H9 (cell line): ENCODE measurements at regions not wholly inside any gene's neighbourhood (a gene's known extent, or its start where the extent isn't known, plus 50 kb on each side); places are given as distances from the start of the nearest gene placed in this dataset.

Experiments used
- DNase-seq: peaks from one replicate; pipeline ENCODE4 v3.0.0-alpha.2; 2017
- H2AFZ ChIP-seq: one replicate; pipeline ENCODE4 v1.6.1; 2013; ENCODE audit warnings: mild to moderate bottlenecking, low read length, control low read depth, moderate library complexity
- H2AK5ac ChIP-seq: 2 replicates; pipeline ENCODE4 v1.6.1; 2013; ENCODE audit warnings: low read length, control low read depth, mixed read lengths; ENCODE audit not compliant: insufficient read length
- H2BK120ac ChIP-seq: one replicate; pipeline ENCODE4 v1.6.1; 2013; ENCODE audit warnings: low read depth, mild to moderate bottlenecking, low read length, control low read depth, inconsistent platforms; ENCODE audit not compliant: poor library complexity, severe bottlenecking
- H2BK12ac ChIP-seq: 2 replicates; pipeline ENCODE4 v1.6.1; 2013; ENCODE audit warnings: low read length, control low read depth, mixed read lengths, low read depth; ENCODE audit not compliant: insufficient read length
- H2BK15ac ChIP-seq: 2 replicates; pipeline ENCODE4 v1.6.1; 2013; ENCODE audit warnings: low read depth, low read length, control low read depth
- H2BK20ac ChIP-seq: one replicate; pipeline ENCODE4 v1.6.1; 2013; ENCODE audit warnings: low read depth, mild to moderate bottlenecking, low read length, control low read depth, inconsistent platforms; ENCODE audit not compliant: poor library complexity, severe bottlenecking
- H2BK5ac ChIP-seq: 2 replicates; pipeline ENCODE4 v1.6.1; 2013; ENCODE audit warnings: low read length, control low read depth, mixed read lengths; ENCODE audit not compliant: insufficient read length
- H3K14ac ChIP-seq: 2 replicates; pipeline ENCODE4 v1.6.1; 2013; ENCODE audit warnings: low read length, control low read depth; ENCODE audit not compliant: insufficient read depth
- H3K18ac ChIP-seq: 2 replicates; pipeline ENCODE4 v1.6.1; 2013; ENCODE audit warnings: low read depth, mild to moderate bottlenecking, mixed read lengths, low read length, control low read depth; ENCODE audit not compliant: insufficient read length
- H3K23ac ChIP-seq: 2 replicates; pipeline ENCODE4 v1.6.1; 2013; ENCODE audit warnings: low read length, control low read depth, mixed read lengths, low read depth; ENCODE audit not compliant: insufficient read length
- H3K23me2 ChIP-seq: 2 replicates; pipeline ENCODE4 v1.6.1; 2013; ENCODE audit warnings: low read depth, mild to moderate bottlenecking, mixed read lengths, low read length, control low read depth; ENCODE audit not compliant: insufficient read length, poor library complexity, severe bottlenecking
- H3K27ac ChIP-seq: 2 replicates; pipeline ENCODE4 v1.5.1; 2013; ENCODE audit warnings: low read length, control low read depth, mixed read lengths, low read depth; ENCODE audit not compliant: insufficient read length
- H3K27me3 ChIP-seq: 2 replicates; pipeline ENCODE4 v1.6.1; 2013; ENCODE audit warnings: low read length, control low read depth, inconsistent platforms; ENCODE audit not compliant: insufficient read depth
- H3K4ac ChIP-seq: 2 replicates; pipeline ENCODE4 v1.6.1; 2013; ENCODE audit warnings: low read depth, mild to moderate bottlenecking, control low read depth, inconsistent platforms, low read length, moderate library complexity
- H3K4me1 ChIP-seq: 2 replicates; pipeline ENCODE4 v1.6.1; 2013; ENCODE audit warnings: low read length, control low read depth, inconsistent platforms; ENCODE audit not compliant: insufficient read depth
- H3K4me2 ChIP-seq: 2 replicates; pipeline ENCODE4 v1.6.1; 2013; ENCODE audit warnings: low read length, control low read depth, mixed read lengths; ENCODE audit not compliant: insufficient read length, insufficient read depth
- H3K56ac ChIP-seq: 2 replicates; pipeline ENCODE4 v1.6.1; 2013; ENCODE audit warnings: low read depth, mild to moderate bottlenecking, mixed read lengths, low read length, control low read depth; ENCODE audit not compliant: insufficient read length
- H3K79me1 ChIP-seq: 2 replicates; pipeline ENCODE4 v1.6.1; 2013; ENCODE audit warnings: low read depth, mild to moderate bottlenecking, moderate library complexity, low read length, control low read depth, inconsistent platforms; ENCODE audit not compliant: insufficient read depth, poor library complexity, severe bottlenecking
- H3K79me2 ChIP-seq: 2 replicates; pipeline ENCODE4 v1.6.1; 2013; ENCODE audit warnings: low read length, control low read depth, inconsistent platforms; ENCODE audit not compliant: insufficient read depth
- H3K9ac ChIP-seq: 2 replicates; pipeline ENCODE4 v1.6.1; 2013; ENCODE audit warnings: low read length, control low read depth, mixed read lengths; ENCODE audit not compliant: insufficient read length; ENCODE audit errors: extremely low read depth
- H3K9me3 ChIP-seq: one replicate; pipeline ENCODE4 v1.6.1; 2013; ENCODE audit warnings: low read depth, low read length, inconsistent platforms; ENCODE audit not compliant: control insufficient read depth
- H3T11ph ChIP-seq: one replicate; pipeline ENCODE4 v1.6.1; 2013; ENCODE audit warnings: mild to moderate bottlenecking, low read length, control low read depth, inconsistent platforms
- H4K20me1 ChIP-seq: one replicate; pipeline ENCODE4 v1.6.1; 2013; ENCODE audit not compliant: control insufficient read depth, insufficient read length, insufficient read depth
- H4K5ac ChIP-seq: 2 replicates; pipeline ENCODE4 v1.6.1; 2013; ENCODE audit warnings: low read depth, mild to moderate bottlenecking, mixed read lengths, low read length, control low read depth; ENCODE audit not compliant: insufficient read length
- H4K8ac ChIP-seq: replicated peaks from 2 replicates; pipeline ENCODE4 v1.6.1; 2013; ENCODE audit warnings: low read length, control low read depth, mixed read lengths, low read depth; ENCODE audit not compliant: insufficient read length
- H4K91ac ChIP-seq: 2 replicates; pipeline ENCODE4 v1.6.1; 2013; ENCODE audit warnings: low read depth, mild to moderate bottlenecking, moderate library complexity, mixed read lengths, low read length, control low read depth; ENCODE audit not compliant: insufficient read length
- H3K27ac Mint-ChIP-seq, 3 experiments: 2 replicates in 2 of 3; 3 replicates in 1 of 3; pipeline ENCODE4 v1.8.0; 2020 to 2021; ENCODE audit warnings: mixed read lengths in 3 of 3, mild to moderate bottlenecking in 1 of 3, moderate library complexity in 1 of 3
- H3K27me3 Mint-ChIP-seq: 2 replicates; pipeline ENCODE4 v1.8.0; 2021; ENCODE audit warnings: low read depth, mild to moderate bottlenecking, moderate library complexity, mixed read lengths
- H3K36me3 Mint-ChIP-seq, 3 experiments: 2 replicates in 2 of 3; 3 replicates in 1 of 3; pipeline ENCODE4 v1.8.0; 2020 to 2021; ENCODE audit warnings: low read depth in 3 of 3, mixed read lengths in 3 of 3; ENCODE audit not compliant: insufficient read depth in 1 of 3
- H3K4me1 Mint-ChIP-seq, 2 experiments: 2 replicates each; pipeline ENCODE4 v1.8.0; 2020; ENCODE audit warnings: mixed read lengths in 2 of 2
- H3K4me3 Mint-ChIP-seq, 2 experiments: 2 replicates in 1 of 2; 3 replicates in 1 of 2; pipeline ENCODE4 v1.8.0; 2020 to 2021; ENCODE audit warnings: mild to moderate bottlenecking in 2 of 2, mixed read lengths in 2 of 2, moderate library complexity in 1 of 2
- H3K9me3 Mint-ChIP-seq, 2 experiments: 2 replicates in 1 of 2; 3 replicates in 1 of 2; pipeline ENCODE4 v1.8.0; 2020; ENCODE audit warnings: mild to moderate bottlenecking in 2 of 2, mixed read lengths in 2 of 2, moderate library complexity in 1 of 2
- WGBS: extraction: QIAGEN DNeasy Blood & Tissue Kit; methylation state at CpG from one replicate; pipeline ENCODE4 v1.1.7; 2013; ENCODE audit warnings: missing lambda C conversion rate, low lambda C conversion rate, mixed read lengths; ENCODE audit not compliant: insufficient read length; ENCODE audit errors: extremely low coverage; 5-methylcytosine and 5-hydroxymethylcytosine counted together
- TF ChIP-seq, protein P1 (sequence below): fragments of 200-600 bp; sonication (generic); conservative IDR thresholded peaks from 3 replicates; pipeline ENCODE4 v1.8.0; 2021; ENCODE audit warnings: antibody characterized with exemption, mild to moderate bottlenecking

DNA sequence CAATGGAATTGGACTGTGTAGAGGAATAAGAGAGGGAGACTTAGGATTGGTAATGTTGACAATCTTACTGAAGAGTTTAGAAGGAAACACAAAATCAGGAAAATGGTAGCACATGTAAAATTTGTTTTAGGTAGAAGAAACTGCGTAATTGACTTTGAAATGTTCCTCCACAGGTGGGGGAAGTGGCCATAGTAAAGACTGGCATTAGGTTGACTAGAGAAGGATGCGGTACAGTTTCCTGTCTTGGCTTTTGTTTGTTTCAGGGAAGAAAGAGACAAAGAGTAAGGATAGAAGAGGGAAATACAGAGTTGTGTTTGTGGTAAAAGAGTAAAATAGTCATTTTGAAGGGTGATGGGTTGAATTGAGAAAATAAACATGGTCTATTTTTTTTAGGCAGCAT, 253.6 kb upstream of the ZNF717 start:
- Histone ChIP-seq H4K91ac (peak overlapping the region; percentile 63), H4K8ac (no peak overlapping the region), H3K27me3 (no peaks in the 10 kb centered on the region), H2BK5ac (peak overlapping the region; percentile 98), H3K9me3 (no peaks in the 10 kb centered on the region), H3K23me2 (no peaks in the 10 kb centered on the region), H3T11ph (peak overlapping the region; percentile 70), H3K9ac (peak overlapping the region; percentile 50), H2AFZ (no peak overlapping the region), H2BK20ac (no peak overlapping the region), H2BK120ac (peak overlapping the region; percentile 19), H3K79me1 (no peaks in the 10 kb centered on the region), H3K56ac (peak overlapping the region; percentile 99), H3K4me2 (peak overlapping the region; percentile 18), H3K4ac (no peak overlapping the region), H2AK5ac (no peak overlapping the region), H4K20me1 (no peaks in the 10 kb centered on the region), H2BK12ac (no peak overlapping the region), H4K5ac (peak overlapping the region; percentile 92), H3K18ac (no peak overlapping the region), H3K4me1 (peaks cover 12% of the 10 kb centered on the region; the same call in 1 of the 2 replicates), H3K27ac (peak overlapping the region; percentile 100), H3K79me2 (no peaks in the 10 kb centered on the region), H2BK15ac (no peak overlapping the region), H3K14ac (no peak overlapping the region), H3K23ac (no peak overlapping the region)
- WGBS = no CpG with 5 or more reads among the region's 2 CpGs
- Mint-ChIP-seq H3K9me3 (no peaks in the 10 kb centered on the region; a peak in 2 of 5 replicates), H3K4me3 (no peak overlapping the region), H3K27me3 (no peaks in the 10 kb centered on the region), H3K36me3 (peaks cover 0 to 5% (median 4%) of the 10 kb centered on the region in 3 experiments; a peak in 3 of 7 replicates), H3K27ac (no peak overlapping the region), H3K4me1 (peaks cover 41 to 47% of the 10 kb centered on the region in 2 experiments)
- TF ChIP-seq, protein P1, sequence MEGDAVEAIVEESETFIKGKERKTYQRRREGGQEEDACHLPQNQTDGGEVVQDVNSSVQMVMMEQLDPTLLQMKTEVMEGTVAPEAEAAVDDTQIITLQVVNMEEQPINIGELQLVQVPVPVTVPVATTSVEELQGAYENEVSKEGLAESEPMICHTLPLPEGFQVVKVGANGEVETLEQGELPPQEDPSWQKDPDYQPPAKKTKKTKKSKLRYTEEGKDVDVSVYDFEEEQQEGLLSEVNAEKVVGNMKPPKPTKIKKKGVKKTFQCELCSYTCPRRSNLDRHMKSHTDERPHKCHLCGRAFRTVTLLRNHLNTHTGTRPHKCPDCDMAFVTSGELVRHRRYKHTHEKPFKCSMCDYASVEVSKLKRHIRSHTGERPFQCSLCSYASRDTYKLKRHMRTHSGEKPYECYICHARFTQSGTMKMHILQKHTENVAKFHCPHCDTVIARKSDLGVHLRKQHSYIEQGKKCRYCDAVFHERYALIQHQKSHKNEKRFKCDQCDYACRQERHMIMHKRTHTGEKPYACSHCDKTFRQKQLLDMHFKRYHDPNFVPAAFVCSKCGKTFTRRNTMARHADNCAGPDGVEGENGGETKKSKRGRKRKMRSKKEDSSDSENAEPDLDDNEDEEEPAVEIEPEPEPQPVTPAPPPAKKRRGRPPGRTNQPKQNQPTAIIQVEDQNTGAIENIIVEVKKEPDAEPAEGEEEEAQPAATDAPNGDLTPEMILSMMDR = no peak
- DNase-seq = no peak
